ENCODE measurements at regions not wholly inside any gene's neighbourhood (a gene's known extent, or its start where the extent isn't known, plus 50 kb on each side); places are given as distances from the start of the nearest gene placed in this dataset.
"Not testable (repeated sequence)": the region's sequence is repeated elsewhere in the genome, so short reads cannot be mapped to it uniquely, and the experiment has no call there.

GRCh38 chr1:761791-762190 is 75.3 kb upstream of the OR4F16 start:
- in situ Hi-C loops (cut with HindIII; ENCODE audit: low sequenced_read_pairs); DNase-seq (ENCODE audit: low spot score): not testable (repeated sequence)

- DNase-seq (ENCODE audit: low spot score); in situ Hi-C loops (cut with HindIII; ENCODE audit: low sequenced_read_pairs): not testable (repeated sequence)
These were observed 85.0 kb upstream of the OR4F16 start for GRCh38 chr1:771449-771848.

GRCh38 chr1:777480-778180 is 91.2 kb upstream of the OR4F16 start:
- DNase-seq (ENCODE audit: low spot score); in situ Hi-C loops (cut with HindIII; ENCODE audit: low sequenced_read_pairs): not testable (repeated sequence)

GRCh38 chr1:778451-779278 is 92.2 kb upstream of the OR4F16 start:
- peak; percentile 98 for DNase-seq (ENCODE audit: low spot score)
- in situ Hi-C loops (cut with HindIII; ENCODE audit: low sequenced_read_pairs), result not testable (repeated sequence)

GRCh38 chr1:779621-780020 is 93.2 kb upstream of the OR4F16 start:
- DNase-seq (ENCODE audit: low spot score); in situ Hi-C loops (cut with HindIII; ENCODE audit: low sequenced_read_pairs): not testable (repeated sequence)

GRCh38 chr1:788835-789234 is 102.4 kb upstream of the OR4F16 start:
- in situ Hi-C loops (cut with HindIII; ENCODE audit: low sequenced_read_pairs), result no loop called here
- DNase-seq (ENCODE audit: low spot score), result no peak

- in situ Hi-C loops (cut with HindIII; ENCODE audit: low sequenced_read_pairs); DNase-seq (ENCODE audit: low spot score): not testable (repeated sequence)
These were observed 103.2 kb upstream of the OR4F16 start for GRCh38 chr1:789606-790005.

GRCh38 chr1:790388-790930 is 104.0 kb upstream of the OR4F16 start:
- DNase-seq (ENCODE audit: low spot score); in situ Hi-C loops (cut with HindIII; ENCODE audit: low sequenced_read_pairs): not testable (repeated sequence)

- in situ Hi-C loops (cut with HindIII; ENCODE audit: low sequenced_read_pairs); DNase-seq (ENCODE audit: low spot score): not testable (repeated sequence)
These were observed 107.9 kb upstream of the OR4F16 start for GRCh38 chr1:794310-794709.

- in situ Hi-C loops (cut with HindIII; ENCODE audit: low sequenced_read_pairs), result not testable (repeated sequence)
- peak; percentile 29 for DNase-seq (ENCODE audit: low spot score)
These were observed 108.6 kb upstream of the OR4F16 start for GRCh38 chr1:794918-795584.

GRCh38 chr1:797649-798048 is 111.2 kb upstream of the OR4F16 start:
- DNase-seq (ENCODE audit: low spot score); in situ Hi-C loops (cut with HindIII; ENCODE audit: low sequenced_read_pairs): not testable (repeated sequence)

- DNase-seq (ENCODE audit: low spot score); in situ Hi-C loops (cut with HindIII; ENCODE audit: low sequenced_read_pairs): not testable (repeated sequence)
These were observed 113.9 kb upstream of the OR4F16 start for GRCh38 chr1:800397-800796.

- in situ Hi-C loops (cut with HindIII; ENCODE audit: low sequenced_read_pairs); DNase-seq (ENCODE audit: low spot score): not testable (repeated sequence)
These were observed 118.1 kb upstream of the OR4F16 start for GRCh38 chr1:804378-805115.

GRCh38 chr1:805310-805709 is 118.4 kb upstream of the SAMD11 start:
- DNase-seq (ENCODE audit: low spot score); in situ Hi-C loops (cut with HindIII; ENCODE audit: low sequenced_read_pairs): not testable (repeated sequence)

- DNase-seq (ENCODE audit: low spot score); in situ Hi-C loops (cut with HindIII; ENCODE audit: low sequenced_read_pairs): not testable (repeated sequence)
These were observed 116.7 kb upstream of the SAMD11 start for GRCh38 chr1:807066-807465.

GRCh38 chr1:807699-808390 is 115.9 kb upstream of the SAMD11 start:
- DNase-seq (ENCODE audit: low spot score); in situ Hi-C loops (cut with HindIII; ENCODE audit: low sequenced_read_pairs): not testable (repeated sequence)

GRCh38 chr1:810949-811348 is 112.8 kb upstream of the SAMD11 start:
- DNase-seq (ENCODE audit: low spot score); in situ Hi-C loops (cut with HindIII; ENCODE audit: low sequenced_read_pairs): not testable (repeated sequence)

GRCh38 chr1:812535-813127 is 111.1 kb upstream of the SAMD11 start:
- in situ Hi-C loops (cut with HindIII; ENCODE audit: low sequenced_read_pairs); DNase-seq (ENCODE audit: low spot score): not testable (repeated sequence)
